HEK293 (cell line): ENCODE measurements at regions not wholly inside any gene's neighbourhood (a gene's known extent, or its start where the extent isn't known, plus 50 kb on each side); places are given as distances from the start of the nearest gene placed in this dataset.

Experiments used
- GLI2 ChIP-seq: fragments of 450-650 bp; formaldehyde crosslinking; IDR thresholded peaks from 2 replicates; pipeline ENCODE4; 2017; ENCODE audit warnings: missing biosample characterization, missing genetic modification characterization, low read depth, borderline replicate concordance
- GLI4 ChIP-seq: fragments of 450-650 bp; formaldehyde crosslinking; IDR thresholded peaks from 2 replicates; pipeline ENCODE4 v1.5.1; 2016; ENCODE audit warnings: missing biosample characterization, missing genetic modification characterization
- HOXA7 ChIP-seq: sonication (generic); formaldehyde crosslinking; IDR thresholded peaks from 2 replicates; pipeline ENCODE4 v1.8.1; 2022; ENCODE audit warnings: missing genetic modification reagents, borderline replicate concordance
- HOXD13 ChIP-seq: sonication (generic); formaldehyde crosslinking; IDR thresholded peaks from 2 replicates; pipeline ENCODE4 v1.8.0; 2022; ENCODE audit warnings: missing genetic modification reagents, borderline replicate concordance
- SP2 ChIP-seq: fragments of 450-650 bp; formaldehyde crosslinking; IDR thresholded peaks from 2 replicates; pipeline ENCODE4 v1.5.1; 2016; ENCODE audit warnings: missing biosample characterization, missing genetic modification characterization
- TCF7L2 ChIP-seq: IDR thresholded peaks from 2 replicates; pipeline ENCODE4 v1.6.1; 2011; ENCODE audit warnings: low read depth, mild to moderate bottlenecking, inconsistent platforms, low read length, moderate library complexity, borderline replicate concordance
- YY1 ChIP-seq: fragments of 450-650 bp; formaldehyde crosslinking; IDR thresholded peaks from 2 replicates; pipeline ENCODE4 v1.5.1; 2018; ENCODE audit warnings: missing biosample characterization, missing genetic modification characterization
- YY2 ChIP-seq: fragments of 450-650 bp; formaldehyde crosslinking; IDR thresholded peaks from 2 replicates; pipeline ENCODE4 v1.5.1; 2016; ENCODE audit warnings: missing biosample characterization, missing genetic modification characterization
- ZNF169 ChIP-seq: fragments of 450-650 bp; formaldehyde crosslinking; IDR thresholded peaks from 2 replicates; pipeline ENCODE4 v1.5.1; 2016; ENCODE audit warnings: missing biosample characterization, missing genetic modification characterization
- ZNF404 ChIP-seq: fragments of 450-650 bp; formaldehyde crosslinking; IDR thresholded peaks from 2 replicates; pipeline ENCODE4 v1.5.1; 2017; ENCODE audit warnings: missing biosample characterization, missing genetic modification characterization
- TF ChIP-seq, protein P1 (sequence below): fragments of 450-650 bp; formaldehyde crosslinking; IDR thresholded peaks from 2 replicates; pipeline ENCODE4 v1.5.1; 2016; ENCODE audit warnings: missing biosample characterization, missing genetic modification characterization
- TF ChIP-seq, protein P2 (sequence below): sonication (generic); formaldehyde crosslinking; IDR thresholded peaks from 2 replicates; pipeline ENCODE4 v1.8.1; 2022; ENCODE audit warnings: mild to moderate bottlenecking, moderate library complexity, missing genetic modification reagents

DNA sequence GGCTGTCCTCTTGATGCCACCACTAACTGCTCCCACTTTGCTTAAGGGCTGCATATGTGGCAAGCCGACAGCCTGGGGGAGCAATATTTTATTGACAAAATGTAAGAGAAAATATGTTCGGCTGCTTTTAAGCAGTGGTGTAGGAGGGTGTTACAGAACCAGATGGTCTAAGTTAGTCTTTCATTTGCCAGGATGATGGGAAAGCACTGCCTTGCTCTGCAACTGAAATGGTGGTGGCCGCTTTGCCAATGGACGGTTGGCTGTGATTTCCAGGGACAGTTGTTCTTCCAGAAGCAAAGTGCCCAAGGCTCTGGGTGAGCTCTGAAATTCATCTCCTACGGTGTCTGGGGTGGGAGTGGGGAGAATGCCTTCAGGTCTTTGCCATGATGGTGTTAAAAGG is 469.3 kb downstream of the TOX3 start:
- TF ChIP-seq, protein P1, sequence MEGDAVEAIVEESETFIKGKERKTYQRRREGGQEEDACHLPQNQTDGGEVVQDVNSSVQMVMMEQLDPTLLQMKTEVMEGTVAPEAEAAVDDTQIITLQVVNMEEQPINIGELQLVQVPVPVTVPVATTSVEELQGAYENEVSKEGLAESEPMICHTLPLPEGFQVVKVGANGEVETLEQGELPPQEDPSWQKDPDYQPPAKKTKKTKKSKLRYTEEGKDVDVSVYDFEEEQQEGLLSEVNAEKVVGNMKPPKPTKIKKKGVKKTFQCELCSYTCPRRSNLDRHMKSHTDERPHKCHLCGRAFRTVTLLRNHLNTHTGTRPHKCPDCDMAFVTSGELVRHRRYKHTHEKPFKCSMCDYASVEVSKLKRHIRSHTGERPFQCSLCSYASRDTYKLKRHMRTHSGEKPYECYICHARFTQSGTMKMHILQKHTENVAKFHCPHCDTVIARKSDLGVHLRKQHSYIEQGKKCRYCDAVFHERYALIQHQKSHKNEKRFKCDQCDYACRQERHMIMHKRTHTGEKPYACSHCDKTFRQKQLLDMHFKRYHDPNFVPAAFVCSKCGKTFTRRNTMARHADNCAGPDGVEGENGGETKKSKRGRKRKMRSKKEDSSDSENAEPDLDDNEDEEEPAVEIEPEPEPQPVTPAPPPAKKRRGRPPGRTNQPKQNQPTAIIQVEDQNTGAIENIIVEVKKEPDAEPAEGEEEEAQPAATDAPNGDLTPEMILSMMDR (tag by site-specific recombination): no peak
- TF ChIP-seq HOXA7 (CRISPR knock-in tag): no peak
- no peak for TF ChIP-seq GLI2
- TF ChIP-seq GLI4 (tag by site-specific recombination): no peak
- TF ChIP-seq, protein P2, sequence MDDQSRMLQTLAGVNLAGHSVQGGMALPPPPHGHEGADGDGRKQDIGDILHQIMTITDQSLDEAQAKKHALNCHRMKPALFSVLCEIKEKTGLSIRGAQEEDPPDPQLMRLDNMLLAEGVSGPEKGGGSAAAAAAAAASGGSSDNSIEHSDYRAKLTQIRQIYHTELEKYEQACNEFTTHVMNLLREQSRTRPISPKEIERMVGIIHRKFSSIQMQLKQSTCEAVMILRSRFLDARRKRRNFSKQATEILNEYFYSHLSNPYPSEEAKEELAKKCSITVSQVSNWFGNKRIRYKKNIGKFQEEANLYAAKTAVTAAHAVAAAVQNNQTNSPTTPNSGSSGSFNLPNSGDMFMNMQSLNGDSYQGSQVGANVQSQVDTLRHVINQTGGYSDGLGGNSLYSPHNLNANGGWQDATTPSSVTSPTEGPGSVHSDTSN: no peak
- no peak for TF ChIP-seq HOXD13
- no peak for TF ChIP-seq ZNF404 (tag by site-specific recombination)
- no peak for TF ChIP-seq ZNF169 (tag by site-specific recombination)
- TF ChIP-seq SP2 (tag by site-specific recombination): no peak
- no peak for TF ChIP-seq YY1 (tag by site-specific recombination)
- TF ChIP-seq TCF7L2: no peak
- no peak for TF ChIP-seq YY2 (tag by site-specific recombination)
